ENCODE measurements at regions not wholly inside any gene's neighbourhood (a gene's known extent, or its start where the extent isn't known, plus 50 kb on each side); places are given as distances from the start of the nearest gene placed in this dataset.

DNA sequence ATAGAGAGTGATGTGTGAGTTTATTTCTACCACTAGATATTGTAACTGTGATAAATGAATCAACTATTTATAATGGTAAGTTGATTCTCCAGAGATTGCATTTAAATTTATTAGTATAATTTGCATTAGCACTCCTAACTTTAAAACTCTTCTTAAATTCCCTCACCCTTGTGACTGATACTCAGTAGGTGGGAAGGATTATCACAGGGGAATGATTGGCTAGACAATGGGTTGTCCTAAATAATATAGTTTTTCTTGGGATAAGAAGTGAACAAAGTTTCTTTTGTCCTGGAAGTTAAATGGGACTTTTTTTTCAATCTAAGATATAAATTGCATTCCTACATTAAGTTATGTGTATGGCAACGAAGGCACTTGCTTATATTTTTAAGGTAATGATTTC, 169.2 kb upstream of the PITX2 start:
- TF ChIP-seq, protein P1, sequence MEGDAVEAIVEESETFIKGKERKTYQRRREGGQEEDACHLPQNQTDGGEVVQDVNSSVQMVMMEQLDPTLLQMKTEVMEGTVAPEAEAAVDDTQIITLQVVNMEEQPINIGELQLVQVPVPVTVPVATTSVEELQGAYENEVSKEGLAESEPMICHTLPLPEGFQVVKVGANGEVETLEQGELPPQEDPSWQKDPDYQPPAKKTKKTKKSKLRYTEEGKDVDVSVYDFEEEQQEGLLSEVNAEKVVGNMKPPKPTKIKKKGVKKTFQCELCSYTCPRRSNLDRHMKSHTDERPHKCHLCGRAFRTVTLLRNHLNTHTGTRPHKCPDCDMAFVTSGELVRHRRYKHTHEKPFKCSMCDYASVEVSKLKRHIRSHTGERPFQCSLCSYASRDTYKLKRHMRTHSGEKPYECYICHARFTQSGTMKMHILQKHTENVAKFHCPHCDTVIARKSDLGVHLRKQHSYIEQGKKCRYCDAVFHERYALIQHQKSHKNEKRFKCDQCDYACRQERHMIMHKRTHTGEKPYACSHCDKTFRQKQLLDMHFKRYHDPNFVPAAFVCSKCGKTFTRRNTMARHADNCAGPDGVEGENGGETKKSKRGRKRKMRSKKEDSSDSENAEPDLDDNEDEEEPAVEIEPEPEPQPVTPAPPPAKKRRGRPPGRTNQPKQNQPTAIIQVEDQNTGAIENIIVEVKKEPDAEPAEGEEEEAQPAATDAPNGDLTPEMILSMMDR (IDR thresholded peaks at IDR 0.05; ENCODE audit: insufficient read depth, low read length, poor library complexity, severe bottlenecking): no peak
- no peak for TF ChIP-seq EZH2phosphoT487 (conservative IDR thresholded peaks at IDR 0.05; ENCODE audit: low read length)
